HepG2 (cell line): ENCODE measurements at regions not wholly inside any gene's neighbourhood (a gene's known extent, or its start where the extent isn't known, plus 50 kb on each side); places are given as distances from the start of the nearest gene placed in this dataset.

Experiments
- AFF4 ChIP-seq: sonication (generic); formaldehyde crosslinking; IDR thresholded peaks from 2 replicates; pipeline ENCODE4 v1.4.0; 2020; ENCODE audit warnings: missing genetic modification reagents
- DNMT1 ChIP-seq: sonication (generic); formaldehyde crosslinking; IDR thresholded peaks from 2 replicates; pipeline ENCODE4 v1.5.1; 2020; ENCODE audit warnings: mild to moderate bottlenecking, missing genetic modification reagents
- DR1 ChIP-seq: sonication (generic); formaldehyde crosslinking; IDR thresholded peaks from 2 replicates; pipeline ENCODE4 v1.8.0; 2021; ENCODE audit warnings: mild to moderate bottlenecking, missing genetic modification reagents, inconsistent platforms
- E2F5 ChIP-seq: sonication (generic); formaldehyde crosslinking; conservative IDR thresholded peaks from 2 replicates; pipeline ENCODE4 v1.4.0; 2020; ENCODE audit warnings: missing genetic modification reagents
- ELF3 ChIP-seq: IDR thresholded peaks from 2 replicates; pipeline ENCODE4 v1.6.1; 2016; ENCODE audit warnings: missing genetic modification reagents, missing compliant biosample characterization
- LBX2 ChIP-seq: sonication (generic); formaldehyde crosslinking; IDR thresholded peaks from 2 replicates; pipeline ENCODE4 v1.5.0; 2020; ENCODE audit warnings: missing genetic modification reagents, mild to moderate bottlenecking, borderline replicate concordance
- RARA ChIP-seq: IDR thresholded peaks from 2 replicates; pipeline ENCODE4 v1.6.1; 2016; ENCODE audit warnings: missing genetic modification reagents, missing compliant biosample characterization
- SOX6 ChIP-seq, 2 experiments: fragments of 450-650 bp in 1 of 2; sonication (generic) in 1 of 2; formaldehyde crosslinking in 1 of 2; IDR thresholded peaks; 2 replicates each; pipeline versions ENCODE4 v1.4.0 to v1.6.1; 2017 to 2020; ENCODE audit warnings: antibody characterized with exemption in 1 of 2, mild to moderate bottlenecking in 1 of 2, missing genetic modification reagents in 1 of 2
- UBTF ChIP-seq: sonication (generic); formaldehyde crosslinking; IDR thresholded peaks from 2 replicates; pipeline ENCODE4 v1.4.0; 2020; ENCODE audit warnings: mild to moderate bottlenecking, missing genetic modification reagents
- ZFP82 ChIP-seq: sonication (generic); formaldehyde crosslinking; IDR thresholded peaks from 2 replicates; pipeline ENCODE4 v1.5.1; 2020; ENCODE audit warnings: mild to moderate bottlenecking, missing genetic modification reagents, borderline replicate concordance
- ZHX1 ChIP-seq: sonication (generic); formaldehyde crosslinking; IDR thresholded peaks from 2 replicates; pipeline ENCODE4 v1.8.1; 2022; ENCODE audit warnings: low read depth, mild to moderate bottlenecking, missing genetic modification reagents
- ZNF207 ChIP-seq: fragments of 450-650 bp; IDR thresholded peaks from 2 replicates; pipeline ENCODE4 v1.6.1; 2016; ENCODE audit warnings: antibody characterized with exemption, borderline replicate concordance
- ZNF256 ChIP-seq: sonication (generic); formaldehyde crosslinking; conservative IDR thresholded peaks from 2 replicates; pipeline ENCODE4 v1.4.0; 2020; ENCODE audit warnings: missing genetic modification reagents
- ZNF275 ChIP-seq: sonication (generic); formaldehyde crosslinking; IDR thresholded peaks from 2 replicates; pipeline ENCODE4 v1.8.0; 2022; ENCODE audit warnings: missing genetic modification reagents, mild to moderate bottlenecking, inconsistent platforms, borderline replicate concordance
- ZNF709 ChIP-seq: sonication (generic); formaldehyde crosslinking; IDR thresholded peaks from 2 replicates; pipeline ENCODE4 v1.5.0; 2020; ENCODE audit warnings: mild to moderate bottlenecking, missing genetic modification reagents
- ZNF775 ChIP-seq: sonication (generic); formaldehyde crosslinking; IDR thresholded peaks from 2 replicates; pipeline ENCODE4 v1.4.0; 2020; ENCODE audit warnings: missing genetic modification reagents, mild to moderate bottlenecking, moderate library complexity, borderline replicate concordance

- TF ChIP-seq ZNF256 (no peak), RARA (no peak), DR1 (CRISPR knock-in tag) (no peak), ZHX1 (CRISPR knock-in tag) (no peak), SOX6 (IDR thresholded peaks at IDR 0.05) (no peak), SOX6 (CRISPR knock-in tag; IDR thresholded peaks at IDR 0.05) (peak; percentile 30; the same call in 1 of the 2 replicates), ELF3 (CRISPR knock-in tag) (peak; percentile 52; the same call in 1 of the 2 replicates), DNMT1 (CRISPR knock-in tag) (no peak), ZNF709 (CRISPR knock-in tag) (no peak), UBTF (CRISPR knock-in tag) (no peak), ZNF275 (no peak), E2F5 (CRISPR knock-in tag) (no peak), ZNF207 (no peak), AFF4 (no peak), ZFP82 (CRISPR knock-in tag) (no peak), LBX2 (no peak), ZNF775 (CRISPR knock-in tag) (no peak)
Measured at GRCh38 chr18:39701839-39702238, 2136.2 kb upstream of the CELF4 start (continued).
